WTC11 (cell line): ENCODE measurements at regions not wholly inside any gene's neighbourhood (a gene's known extent, or its start where the extent isn't known, plus 50 kb on each side); places are given as distances from the start of the nearest gene placed in this dataset.

Experiments
- ATAC-seq: fragments of 200-7000 bp; cut with Tn5 transposase; 2 replicates; pipeline ENCODE4 v1.10.0; 2021; ENCODE audit warnings: mild to moderate bottlenecking, moderate library complexity
- CTCF ChIA-PET: fragments of 300-600 bp; sonication (Branson Sonifier 250); formaldehyde crosslinking; loops from one replicate; lab custom pipeline; 2021; ENCODE audit warnings: antibody characterized with exemption; lab: Charles Lee
- POLR2A ChIA-PET: fragments of 350-600 bp; sonication (Branson Sonifier 250); formaldehyde crosslinking; loops from one replicate; lab custom pipeline; 2021; ENCODE audit warnings: antibody characterized with exemption; lab: Charles Lee
- DNase-seq: peaks from one replicate; pipeline ENCODE4 v3.0.0; 2021; ENCODE audit warnings: low spot score
- H3K27ac Mint-ChIP-seq: 2 replicates; pipeline ENCODE4 v1.8.0; 2021; ENCODE audit warnings: mixed read lengths
- H3K27me3 Mint-ChIP-seq: 2 replicates; pipeline ENCODE4 v1.8.0; 2021; ENCODE audit warnings: low read depth, mild to moderate bottlenecking, moderate library complexity, mixed read lengths
- H3K36me3 Mint-ChIP-seq: 2 replicates; pipeline ENCODE4 v1.8.0; 2021; ENCODE audit warnings: mixed read lengths
- H3K4me1 Mint-ChIP-seq: 2 replicates; pipeline ENCODE4 v1.8.0; 2022; ENCODE audit warnings: mixed read lengths
- H3K4me3 Mint-ChIP-seq: 2 replicates; pipeline ENCODE4 v1.8.0; 2021; ENCODE audit warnings: mild to moderate bottlenecking, moderate library complexity, mixed read lengths
- H3K9me3 Mint-ChIP-seq: 2 replicates; pipeline ENCODE4 v1.8.0; 2021; ENCODE audit warnings: mixed read lengths
- EMX1 ChIP-seq: fragments of 250-450 bp; sonication (Bioruptor Pico); IDR thresholded peaks from 2 replicates; pipeline ENCODE4 v1.8.0; 2021; ENCODE audit warnings: mild to moderate bottlenecking
- FOXJ3 ChIP-seq: sonication (generic); formaldehyde crosslinking; IDR thresholded peaks from 2 replicates; pipeline ENCODE4 v1.9.0; 2021; ENCODE audit warnings: missing genetic modification reagents, mild to moderate bottlenecking, borderline replicate concordance
- JUN ChIP-seq: sonication (generic); formaldehyde crosslinking; IDR thresholded peaks from 2 replicates; pipeline ENCODE4 v1.8.0; 2023; ENCODE audit warnings: mild to moderate bottlenecking, missing genetic modification reagents
- NFYB ChIP-seq: sonication (generic); formaldehyde crosslinking; conservative IDR thresholded peaks from 2 replicates; pipeline ENCODE4 v1.8.0; 2022; ENCODE audit warnings: low read depth, missing genetic modification reagents
- OVOL2 ChIP-seq: fragments of 250-450 bp; sonication (Bioruptor Pico); IDR thresholded peaks from 2 replicates; pipeline ENCODE4 v1.9.0; 2021; ENCODE audit warnings: mild to moderate bottlenecking, borderline replicate concordance
- SMAD4 ChIP-seq: sonication (generic); formaldehyde crosslinking; IDR thresholded peaks from 2 replicates; pipeline ENCODE4 v1.8.0; 2022; ENCODE audit warnings: mild to moderate bottlenecking, missing genetic modification reagents
- TF ChIP-seq, protein P1 (sequence below): sonication (generic); formaldehyde crosslinking; IDR thresholded peaks from 2 replicates; pipeline ENCODE4 v1.8.0; 2023; ENCODE audit warnings: missing genetic modification reagents, mild to moderate bottlenecking, borderline replicate concordance
- TF ChIP-seq, protein P2 (sequence below): sonication (generic); formaldehyde crosslinking; IDR thresholded peaks from 2 replicates; pipeline ENCODE4 v1.8.0; 2023; ENCODE audit warnings: mild to moderate bottlenecking, missing genetic modification reagents
- TF ChIP-seq, protein P3 (sequence below): sonication (generic); formaldehyde crosslinking; IDR thresholded peaks from 2 replicates; pipeline ENCODE4 v1.8.0; 2022; ENCODE audit warnings: mild to moderate bottlenecking, missing genetic modification reagents
- TF ChIP-seq, protein P4 (sequence below): sonication (generic); formaldehyde crosslinking; IDR thresholded peaks from 2 replicates; pipeline ENCODE4 v1.8.0; 2023; ENCODE audit warnings: missing genetic modification reagents

DNA sequence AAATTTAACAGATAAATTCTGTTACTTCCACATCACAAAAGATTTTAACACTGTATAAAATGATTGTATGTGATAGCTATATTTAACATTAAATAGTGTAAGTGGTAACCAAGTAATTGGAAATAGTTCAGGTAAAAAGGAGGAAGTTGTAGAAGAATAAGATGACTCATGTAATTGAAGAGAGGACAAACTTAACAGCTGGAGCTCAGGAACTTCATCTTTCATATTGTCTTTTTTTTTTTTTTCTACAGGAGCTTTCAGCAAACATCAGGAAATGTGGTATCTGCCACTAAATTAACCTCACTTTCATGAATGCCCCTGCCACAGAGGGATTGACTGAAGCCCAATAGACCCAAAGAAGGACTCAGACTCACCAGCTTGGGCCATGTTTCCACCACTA is 188.4 kb upstream of the VEGFC start (continued):
- no peak for TF ChIP-seq JUN (CRISPR knock-in tag)
- TF ChIP-seq, protein P1, sequence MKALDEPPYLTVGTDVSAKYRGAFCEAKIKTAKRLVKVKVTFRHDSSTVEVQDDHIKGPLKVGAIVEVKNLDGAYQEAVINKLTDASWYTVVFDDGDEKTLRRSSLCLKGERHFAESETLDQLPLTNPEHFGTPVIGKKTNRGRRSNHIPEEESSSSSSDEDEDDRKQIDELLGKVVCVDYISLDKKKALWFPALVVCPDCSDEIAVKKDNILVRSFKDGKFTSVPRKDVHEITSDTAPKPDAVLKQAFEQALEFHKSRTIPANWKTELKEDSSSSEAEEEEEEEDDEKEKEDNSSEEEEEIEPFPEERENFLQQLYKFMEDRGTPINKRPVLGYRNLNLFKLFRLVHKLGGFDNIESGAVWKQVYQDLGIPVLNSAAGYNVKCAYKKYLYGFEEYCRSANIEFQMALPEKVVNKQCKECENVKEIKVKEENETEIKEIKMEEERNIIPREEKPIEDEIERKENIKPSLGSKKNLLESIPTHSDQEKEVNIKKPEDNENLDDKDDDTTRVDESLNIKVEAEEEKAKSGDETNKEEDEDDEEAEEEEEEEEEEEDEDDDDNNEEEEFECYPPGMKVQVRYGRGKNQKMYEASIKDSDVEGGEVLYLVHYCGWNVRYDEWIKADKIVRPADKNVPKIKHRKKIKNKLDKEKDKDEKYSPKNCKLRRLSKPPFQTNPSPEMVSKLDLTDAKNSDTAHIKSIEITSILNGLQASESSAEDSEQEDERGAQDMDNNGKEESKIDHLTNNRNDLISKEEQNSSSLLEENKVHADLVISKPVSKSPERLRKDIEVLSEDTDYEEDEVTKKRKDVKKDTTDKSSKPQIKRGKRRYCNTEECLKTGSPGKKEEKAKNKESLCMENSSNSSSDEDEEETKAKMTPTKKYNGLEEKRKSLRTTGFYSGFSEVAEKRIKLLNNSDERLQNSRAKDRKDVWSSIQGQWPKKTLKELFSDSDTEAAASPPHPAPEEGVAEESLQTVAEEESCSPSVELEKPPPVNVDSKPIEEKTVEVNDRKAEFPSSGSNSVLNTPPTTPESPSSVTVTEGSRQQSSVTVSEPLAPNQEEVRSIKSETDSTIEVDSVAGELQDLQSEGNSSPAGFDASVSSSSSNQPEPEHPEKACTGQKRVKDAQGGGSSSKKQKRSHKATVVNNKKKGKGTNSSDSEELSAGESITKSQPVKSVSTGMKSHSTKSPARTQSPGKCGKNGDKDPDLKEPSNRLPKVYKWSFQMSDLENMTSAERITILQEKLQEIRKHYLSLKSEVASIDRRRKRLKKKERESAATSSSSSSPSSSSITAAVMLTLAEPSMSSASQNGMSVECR (CRISPR knock-in tag): no peak
- TF ChIP-seq SMAD4: no peak

DNA sequence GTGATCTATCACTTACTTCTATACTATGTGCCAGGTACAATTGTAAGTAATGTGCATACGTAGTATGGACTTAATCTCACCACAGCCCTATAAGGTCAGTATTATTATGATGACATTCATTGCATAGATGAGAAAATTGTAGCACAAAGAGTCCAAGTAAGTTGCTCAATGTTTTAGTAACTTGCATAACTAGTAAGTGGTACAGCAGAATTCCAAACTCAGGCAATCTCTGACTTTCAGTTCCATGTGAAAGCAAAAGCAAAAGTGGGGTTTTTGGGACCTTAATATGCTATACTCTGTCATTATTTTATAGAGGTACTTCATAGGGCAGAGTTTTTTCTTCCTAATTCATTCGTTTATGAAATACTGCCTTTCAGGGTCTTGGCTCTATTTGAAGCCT is 188.8 kb upstream of the VEGFC start:
- Mint-ChIP-seq H3K4me3 (no peak overlapping the region), H3K27ac (no peak overlapping the region), H3K27me3 (no peaks in the 10 kb centered on the region), H3K9me3 (peaks cover 6% of the 10 kb centered on the region; the same call in 1 of the 2 replicates), H3K36me3 (no peaks in the 10 kb centered on the region), H3K4me1 (no peaks in the 10 kb centered on the region)
- ATAC-seq: no peak
- TF ChIP-seq FOXJ3 (CRISPR knock-in tag) (no peak), NFYB (CRISPR knock-in tag) (no peak), EMX1 (CRISPR knock-in tag) (no peak)
- TF ChIP-seq, protein P2, sequence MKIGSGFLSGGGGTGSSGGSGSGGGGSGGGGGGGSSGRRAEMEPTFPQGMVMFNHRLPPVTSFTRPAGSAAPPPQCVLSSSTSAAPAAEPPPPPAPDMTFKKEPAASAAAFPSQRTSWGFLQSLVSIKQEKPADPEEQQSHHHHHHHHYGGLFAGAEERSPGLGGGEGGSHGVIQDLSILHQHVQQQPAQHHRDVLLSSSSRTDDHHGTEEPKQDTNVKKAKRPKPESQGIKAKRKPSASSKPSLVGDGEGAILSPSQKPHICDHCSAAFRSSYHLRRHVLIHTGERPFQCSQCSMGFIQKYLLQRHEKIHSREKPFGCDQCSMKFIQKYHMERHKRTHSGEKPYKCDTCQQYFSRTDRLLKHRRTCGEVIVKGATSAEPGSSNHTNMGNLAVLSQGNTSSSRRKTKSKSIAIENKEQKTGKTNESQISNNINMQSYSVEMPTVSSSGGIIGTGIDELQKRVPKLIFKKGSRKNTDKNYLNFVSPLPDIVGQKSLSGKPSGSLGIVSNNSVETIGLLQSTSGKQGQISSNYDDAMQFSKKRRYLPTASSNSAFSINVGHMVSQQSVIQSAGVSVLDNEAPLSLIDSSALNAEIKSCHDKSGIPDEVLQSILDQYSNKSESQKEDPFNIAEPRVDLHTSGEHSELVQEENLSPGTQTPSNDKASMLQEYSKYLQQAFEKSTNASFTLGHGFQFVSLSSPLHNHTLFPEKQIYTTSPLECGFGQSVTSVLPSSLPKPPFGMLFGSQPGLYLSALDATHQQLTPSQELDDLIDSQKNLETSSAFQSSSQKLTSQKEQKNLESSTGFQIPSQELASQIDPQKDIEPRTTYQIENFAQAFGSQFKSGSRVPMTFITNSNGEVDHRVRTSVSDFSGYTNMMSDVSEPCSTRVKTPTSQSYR (CRISPR knock-in tag): no peak
- TF ChIP-seq, protein P3, sequence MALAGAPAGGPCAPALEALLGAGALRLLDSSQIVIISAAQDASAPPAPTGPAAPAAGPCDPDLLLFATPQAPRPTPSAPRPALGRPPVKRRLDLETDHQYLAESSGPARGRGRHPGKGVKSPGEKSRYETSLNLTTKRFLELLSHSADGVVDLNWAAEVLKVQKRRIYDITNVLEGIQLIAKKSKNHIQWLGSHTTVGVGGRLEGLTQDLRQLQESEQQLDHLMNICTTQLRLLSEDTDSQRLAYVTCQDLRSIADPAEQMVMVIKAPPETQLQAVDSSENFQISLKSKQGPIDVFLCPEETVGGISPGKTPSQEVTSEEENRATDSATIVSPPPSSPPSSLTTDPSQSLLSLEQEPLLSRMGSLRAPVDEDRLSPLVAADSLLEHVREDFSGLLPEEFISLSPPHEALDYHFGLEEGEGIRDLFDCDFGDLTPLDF (CRISPR knock-in tag): no peak
- TF ChIP-seq, protein P1 (CRISPR knock-in tag): no peak
- CTCF ChIA-PET: no interaction called here
- DNase-seq: no peak
- POLR2A ChIA-PET: no interaction called here

DNA sequence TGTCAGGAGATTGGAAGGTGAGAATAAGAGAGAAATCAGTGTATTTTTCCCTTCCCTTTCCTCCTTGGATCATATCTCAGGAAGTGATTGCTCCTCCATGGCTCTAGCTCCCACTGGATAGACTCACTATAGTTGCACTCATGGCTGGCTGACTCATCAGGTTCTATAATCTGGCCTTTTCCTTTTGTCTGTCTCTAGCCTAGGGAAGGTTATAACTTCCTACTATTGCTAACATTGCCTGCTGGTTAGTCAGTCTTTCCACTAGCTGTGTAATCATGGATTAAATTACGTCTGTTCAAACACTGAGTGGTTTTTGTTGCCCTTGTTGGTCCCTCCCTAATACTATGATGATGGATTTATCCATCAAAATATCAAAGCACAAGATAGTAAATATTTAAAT is 195.5 kb upstream of the VEGFC start:
- Mint-ChIP-seq H3K27me3 (no peaks in the 10 kb centered on the region), H3K4me1 (no peaks in the 10 kb centered on the region), H3K9me3 (peaks cover 3% of the 10 kb centered on the region; the same call in 1 of the 2 replicates), H3K4me3 (no peak overlapping the region), H3K36me3 (no peaks in the 10 kb centered on the region), H3K27ac (no peak overlapping the region)
- POLR2A ChIA-PET: no interaction called here
- 0 out of 2 replicates have a peak, but pooled peaks have one; percentile 22 for ATAC-seq
- CTCF ChIA-PET: interaction anchor here (1.0 kb wide), 1 partner anchor 59 kb away, joined by 3 read pairs; no protein-coding TSS in a partner anchor
- TF ChIP-seq, protein P4, sequence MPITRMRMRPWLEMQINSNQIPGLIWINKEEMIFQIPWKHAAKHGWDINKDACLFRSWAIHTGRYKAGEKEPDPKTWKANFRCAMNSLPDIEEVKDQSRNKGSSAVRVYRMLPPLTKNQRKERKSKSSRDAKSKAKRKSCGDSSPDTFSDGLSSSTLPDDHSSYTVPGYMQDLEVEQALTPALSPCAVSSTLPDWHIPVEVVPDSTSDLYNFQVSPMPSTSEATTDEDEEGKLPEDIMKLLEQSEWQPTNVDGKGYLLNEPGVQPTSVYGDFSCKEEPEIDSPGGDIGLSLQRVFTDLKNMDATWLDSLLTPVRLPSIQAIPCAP (CRISPR knock-in tag): no peak
- TF ChIP-seq OVOL2 (CRISPR knock-in tag): no peak
- no peak for DNase-seq
